GM12873 (cell line): ENCODE measurements at regions not wholly inside any gene's neighbourhood (a gene's known extent, or its start where the extent isn't known, plus 50 kb on each side); places are given as distances from the start of the nearest gene placed in this dataset.

Experiments used
- TF ChIP-seq, protein P1 (sequence below): IDR thresholded peaks from 2 replicates; pipeline ENCODE4 v1.5.1; 2012; ENCODE audit warnings: low read depth, mild to moderate bottlenecking, moderate library complexity, low read length, control low read depth; ENCODE audit not compliant: insufficient read depth; ENCODE audit errors: missing control alignments

- TF ChIP-seq, protein P1, sequence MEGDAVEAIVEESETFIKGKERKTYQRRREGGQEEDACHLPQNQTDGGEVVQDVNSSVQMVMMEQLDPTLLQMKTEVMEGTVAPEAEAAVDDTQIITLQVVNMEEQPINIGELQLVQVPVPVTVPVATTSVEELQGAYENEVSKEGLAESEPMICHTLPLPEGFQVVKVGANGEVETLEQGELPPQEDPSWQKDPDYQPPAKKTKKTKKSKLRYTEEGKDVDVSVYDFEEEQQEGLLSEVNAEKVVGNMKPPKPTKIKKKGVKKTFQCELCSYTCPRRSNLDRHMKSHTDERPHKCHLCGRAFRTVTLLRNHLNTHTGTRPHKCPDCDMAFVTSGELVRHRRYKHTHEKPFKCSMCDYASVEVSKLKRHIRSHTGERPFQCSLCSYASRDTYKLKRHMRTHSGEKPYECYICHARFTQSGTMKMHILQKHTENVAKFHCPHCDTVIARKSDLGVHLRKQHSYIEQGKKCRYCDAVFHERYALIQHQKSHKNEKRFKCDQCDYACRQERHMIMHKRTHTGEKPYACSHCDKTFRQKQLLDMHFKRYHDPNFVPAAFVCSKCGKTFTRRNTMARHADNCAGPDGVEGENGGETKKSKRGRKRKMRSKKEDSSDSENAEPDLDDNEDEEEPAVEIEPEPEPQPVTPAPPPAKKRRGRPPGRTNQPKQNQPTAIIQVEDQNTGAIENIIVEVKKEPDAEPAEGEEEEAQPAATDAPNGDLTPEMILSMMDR = no peak
Measured at GRCh38 chr5:15131909-15132308, 260.3 kb upstream of the ANKH start.

GRCh38 chr5:15124871-15125568 is 253.4 kb upstream of the ANKH start:
- TF ChIP-seq, protein P1 = no peak

DNA sequence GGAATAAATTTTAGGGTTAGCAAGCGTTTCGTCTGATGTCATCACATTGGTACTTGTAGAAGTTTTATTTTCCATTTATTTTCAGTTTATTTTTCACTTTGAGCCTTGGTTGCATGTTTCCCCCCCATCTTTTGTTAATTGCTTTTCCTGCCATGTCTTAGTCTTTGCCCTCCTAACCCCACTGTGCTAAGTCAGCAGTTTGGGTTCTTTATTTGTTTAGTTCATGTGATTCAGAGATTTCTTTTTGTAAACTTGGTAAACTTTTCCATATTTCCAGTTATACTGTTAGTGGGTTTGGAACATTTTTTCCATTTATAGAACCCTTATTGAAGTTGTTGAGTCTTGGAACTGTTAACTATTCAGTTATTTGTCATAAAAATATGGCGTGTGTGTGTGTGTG is 252.9 kb upstream of the ANKH start:
- TF ChIP-seq, protein P1 = no peak

DNA sequence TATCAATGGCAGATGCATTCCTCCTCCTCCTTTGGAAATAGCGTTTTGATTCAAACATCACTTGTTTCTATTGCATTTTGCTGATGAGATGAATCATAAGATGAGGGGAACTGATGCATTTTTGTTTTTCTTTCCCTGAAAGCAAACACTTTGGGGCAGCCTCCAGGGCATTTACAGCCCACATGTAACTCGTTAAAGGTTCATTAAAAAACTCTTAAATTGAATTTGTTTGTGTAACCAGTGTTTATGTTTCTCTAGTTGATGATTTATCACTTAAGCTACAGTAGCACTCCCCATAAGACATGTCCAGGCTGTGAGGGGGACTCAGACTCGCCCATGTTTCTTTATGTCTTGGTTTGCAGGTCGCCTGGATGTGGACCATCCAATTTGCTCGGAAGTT is 246.1 kb upstream of the ANKH start:
- TF ChIP-seq, protein P1 = no peak

DNA sequence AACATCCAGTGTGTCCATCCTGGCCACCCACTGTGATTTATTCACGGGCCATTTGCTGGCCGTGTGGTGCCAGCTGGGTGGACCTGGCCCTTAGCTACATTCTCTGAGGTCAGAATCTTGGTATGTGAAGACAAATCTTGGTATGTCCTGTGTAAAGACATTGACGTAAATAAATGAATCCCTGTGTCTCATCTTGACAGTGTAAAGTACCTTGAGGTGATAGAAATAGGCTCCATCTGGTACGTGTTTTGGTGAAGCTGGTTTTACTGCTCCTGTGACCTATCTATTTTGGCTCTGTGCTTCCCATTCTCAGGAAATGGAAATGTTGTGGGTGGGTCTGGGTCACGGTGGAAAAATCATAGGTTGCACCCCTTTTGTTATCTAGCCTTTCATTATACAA is 245.4 kb upstream of the ANKH start:
- TF ChIP-seq, protein P1 = no peak

GRCh38 chr5:15106530-15107283 is 235.1 kb upstream of the ANKH start:
- TF ChIP-seq, protein P1 = no peak

GRCh38 chr5:15105799-15106393 is 234.3 kb upstream of the ANKH start:
- TF ChIP-seq, protein P1 = peak; percentile 80
